Common myeloid progenitor, CD34-positive (primary cell): ENCODE measurements at regions not wholly inside any gene's neighbourhood (a gene's known extent, or its start where the extent isn't known, plus 50 kb on each side); places are given as distances from the start of the nearest gene placed in this dataset.

Experiments
- CTCF ChIA-PET: fragments of 350-600 bp; sonication (Branson Sonifier 250); formaldehyde crosslinking; loops from one replicate; lab custom pipeline; 2021; ENCODE audit warnings: antibody characterized with exemption; lab: Charles Lee
- POLR2A ChIA-PET: fragments of 350-600 bp; sonication (Branson Sonifier 250); formaldehyde crosslinking; loops from one replicate; lab custom pipeline; 2021; ENCODE audit warnings: antibody characterized with exemption; lab: Charles Lee
- DNase-seq, 3 donors: peaks; one replicate each; pipeline versions ENCODE4 v3.0.0 to v3.0.0-alpha.2; 2013
- H3K27ac ChIP-seq, 2 experiments: 1 replicate in 1 of 2; 2 replicates in 1 of 2; pipeline ENCODE4 v1.7.0; 2013; ENCODE audit warnings: inconsistent platforms in 2 of 2, low read length in 2 of 2, mild to moderate bottlenecking in 2 of 2, low read depth in 1 of 2, moderate library complexity in 1 of 2; ENCODE audit not compliant: severe bottlenecking in 2 of 2, insufficient read depth in 1 of 2, poor library complexity in 1 of 2
- H3K27me3 ChIP-seq, 5 experiments: replicated peaks in 2 of 5; 1 replicate in 3 of 5; 2 replicates in 2 of 5; pipeline versions ENCODE4 v1.6.1 to v1.7.0; 2013; ENCODE audit warnings: low read length in 4 of 5, mild to moderate bottlenecking in 2 of 5, moderate library complexity in 2 of 5, inconsistent platforms in 1 of 5; ENCODE audit not compliant: insufficient read depth in 5 of 5, control insufficient read depth in 4 of 5
- H3K36me3 ChIP-seq, 4 experiments: 1 replicate in 2 of 4; 2 replicates in 2 of 4; pipeline versions ENCODE4 v1.6.1 to v1.7.0; 2013; ENCODE audit warnings: low read length in 3 of 4, control low read depth in 1 of 4, mild to moderate bottlenecking in 1 of 4; ENCODE audit not compliant: control insufficient read depth in 4 of 4, insufficient read depth in 4 of 4
- H3K4me1 ChIP-seq, 4 experiments: 1 replicate in 3 of 4; 2 replicates in 1 of 4; pipeline versions ENCODE4 v1.6.1 to v1.7.1; 2013; ENCODE audit warnings: low read length in 3 of 4, mild to moderate bottlenecking in 3 of 4, control low read depth in 1 of 4, inconsistent platforms in 1 of 4, moderate library complexity in 1 of 4; ENCODE audit not compliant: control insufficient read depth in 4 of 4, insufficient read depth in 4 of 4; ENCODE audit errors: control extremely low read depth in 1 of 4
- H3K4me3 ChIP-seq, 7 experiments: 1 replicate in 4 of 7; 2 replicates in 3 of 7; pipeline versions ENCODE4 v1.5.1 to v1.7.0; 2013; ENCODE audit warnings: mild to moderate bottlenecking in 7 of 7, low read length in 6 of 7, moderate library complexity in 6 of 7, inconsistent platforms in 2 of 7, low read depth in 2 of 7, control low read depth in 1 of 7; ENCODE audit not compliant: insufficient read depth in 4 of 7, control insufficient read depth in 1 of 7; ENCODE audit errors: extremely low read depth in 1 of 7
- H3K9me3 ChIP-seq, 5 experiments: 1 replicate in 4 of 5; 2 replicates in 1 of 5; pipeline versions ENCODE4 v1.6.1 to v1.7.1; 2013; ENCODE audit warnings: low read length in 4 of 5, mild to moderate bottlenecking in 2 of 5, inconsistent platforms in 1 of 5, low read depth in 1 of 5, moderate library complexity in 1 of 5; ENCODE audit not compliant: control insufficient read depth in 4 of 5, insufficient read depth in 2 of 5; ENCODE audit errors: control extremely low read depth in 1 of 5
- WGBS: methylation state at CpG from one replicate; pipeline ENCODE4 v1.1.5; 2013; ENCODE audit not compliant: insufficient coverage; 5-methylcytosine and 5-hydroxymethylcytosine counted together

- no peak overlapping the region for H3K4me3 ChIP-seq
- ChIA-PET POLR2A (no interaction called here), CTCF (no interaction called here)
- peaks cover 0 to 19% (median 4%) of the 10 kb centered on the region in 5 experiments for H3K9me3 ChIP-seq
- no CpG with 5 or more reads among the region's 3 CpGs for WGBS
- no peaks in the 10 kb centered on the region for H3K4me1 ChIP-seq
- H3K27me3 ChIP-seq = no peaks in the 10 kb centered on the region
- DNase-seq = no peak
- H3K27ac ChIP-seq = no peak overlapping the region
- no peaks in the 10 kb centered on the region for H3K36me3 ChIP-seq
These were observed 184.9 kb upstream of the SSTR1 start for GRCh38 chr14:38022775-38023174.

- H3K36me3 ChIP-seq = no peaks in the 10 kb centered on the region
- no peak for DNase-seq
- H3K4me3 ChIP-seq = no peak overlapping the region
- no peaks in the 10 kb centered on the region for H3K4me1 ChIP-seq
- H3K9me3 ChIP-seq = no peaks in the 10 kb centered on the region
- 95% methylated on average over 2 of the region's 3 CpGs for WGBS
- POLR2A ChIA-PET = no interaction called here
- H3K27me3 ChIP-seq = no peaks in the 10 kb centered on the region
- H3K27ac ChIP-seq = no peak overlapping the region
- CTCF ChIA-PET = interaction anchor here (0.7 kb wide), 1 partner anchor 28 kb away, joined by 3 read pairs; no protein-coding TSS in a partner anchor
These were observed 169.5 kb upstream of the SSTR1 start for GRCh38 chr14:38038171-38038570.

GRCh38 chr14:38038986-38039385 lies 168.7 kb upstream of the SSTR1 start:
- CTCF ChIA-PET = no interaction called here
- Histone ChIP-seq H3K36me3 (no peaks in the 10 kb centered on the region), H3K27me3 (no peaks in the 10 kb centered on the region), H3K9me3 (no peaks in the 10 kb centered on the region), H3K4me1 (no peaks in the 10 kb centered on the region), H3K4me3 (no peak overlapping the region), H3K27ac (no peak overlapping the region)
- 100% methylated on average over 4 of the region's 5 CpGs for WGBS
- POLR2A ChIA-PET = no interaction called here
- DNase-seq = no peak

- DNase-seq = no peak
- H3K9me3 ChIP-seq = no peaks in the 10 kb centered on the region
- ChIA-PET CTCF (no interaction called here), POLR2A (no interaction called here)
- no peak overlapping the region for H3K4me3 ChIP-seq
- H3K4me1 ChIP-seq = no peaks in the 10 kb centered on the region
- no peak overlapping the region for H3K27ac ChIP-seq
- 56% methylated on average over 1 of the region's 2 CpGs for WGBS
- H3K27me3 ChIP-seq = no peaks in the 10 kb centered on the region
- H3K36me3 ChIP-seq = no peaks in the 10 kb centered on the region
These were observed 168.2 kb upstream of the SSTR1 start for GRCh38 chr14:38039496-38039895.

- Histone ChIP-seq H3K9me3 (no peaks in the 10 kb centered on the region), H3K4me1 (no peaks in the 10 kb centered on the region), H3K27ac (no peak overlapping the region), H3K36me3 (no peaks in the 10 kb centered on the region), H3K27me3 (no peaks in the 10 kb centered on the region), H3K4me3 (no peak overlapping the region)
- ChIA-PET CTCF (no interaction called here), POLR2A (no interaction called here)
- no CpG with 5 or more reads among the region's 1 CpG for WGBS
- no peak for DNase-seq
These were observed 167.3 kb upstream of the SSTR1 start for GRCh38 chr14:38040411-38040810.

- no peak overlapping the region for H3K27ac ChIP-seq
- H3K9me3 ChIP-seq = no peaks in the 10 kb centered on the region
- DNase-seq = no peak
- H3K4me1 ChIP-seq = peaks cover 0 to 5% (median 1%) of the 10 kb centered on the region in 4 experiments
- H3K4me3 ChIP-seq = no peak overlapping the region
- H3K36me3 ChIP-seq = no peaks in the 10 kb centered on the region
- 80% methylated on average over 5 of the region's 7 CpGs for WGBS
- ChIA-PET POLR2A (no interaction called here), CTCF (no interaction called here)
- H3K27me3 ChIP-seq = no peaks in the 10 kb centered on the region
These were observed 165.4 kb upstream of the SSTR1 start for GRCh38 chr14:38042322-38042721.

- CTCF ChIA-PET = no interaction called here
- POLR2A ChIA-PET = no interaction called here
- H3K9me3 ChIP-seq = peaks cover 0 to 3% (median 0%) of the 10 kb centered on the region in 5 experiments
- peaks cover 0 to 5% (median 1%) of the 10 kb centered on the region in 4 experiments for H3K4me1 ChIP-seq
- H3K36me3 ChIP-seq = no peaks in the 10 kb centered on the region
- H3K27ac ChIP-seq = no peak overlapping the region
- no peak overlapping the region for H3K4me3 ChIP-seq
- WGBS = 93% methylated on average over 4 of the region's 4 CpGs
- DNase-seq = no peak
- H3K27me3 ChIP-seq = no peaks in the 10 kb centered on the region
These were observed 163.0 kb upstream of the SSTR1 start for GRCh38 chr14:38044710-38045109.
